GM19035 (cell line): ENCODE measurements at regions not wholly inside any gene's neighbourhood (a gene's known extent, or its start where the extent isn't known, plus 50 kb on each side); places are given as distances from the start of the nearest gene placed in this dataset.
"Not testable (repeated sequence)": the region's sequence is repeated elsewhere in the genome, so short reads cannot be mapped to it uniquely, and the experiment has no call there.

Experiments
- ATAC-seq: cut with Tn5 transposase; IDR thresholded peaks from one replicate; pipeline ENCODE4 v1.9.1; 2021; ENCODE audit not compliant: unreplicated experiment

- no peak for ATAC-seq
Observed at GRCh38 chr4:31851946-31852345, 1131.8 kb downstream of the PCDH7 start.

GRCh38 chr4:31877429-31877828 is 1157.3 kb downstream of the PCDH7 start:
- ATAC-seq = no peak

- not testable (repeated sequence) for ATAC-seq
Observed at GRCh38 chr4:31880837-31881236, 1160.7 kb downstream of the PCDH7 start.

- no peak for ATAC-seq
Observed at GRCh38 chr4:31896349-31896748, 1176.2 kb downstream of the PCDH7 start.

- no peak for ATAC-seq
Observed at GRCh38 chr4:31905363-31905762, 1185.2 kb downstream of the PCDH7 start.

GRCh38 chr4:31908261-31908660 is 1188.1 kb downstream of the PCDH7 start:
- ATAC-seq = no peak

- no peak for ATAC-seq
Observed at GRCh38 chr4:31917334-31917733, 1197.2 kb downstream of the PCDH7 start.

GRCh38 chr4:31918891-31919290 is 1198.7 kb downstream of the PCDH7 start:
- no peak for ATAC-seq

- no peak for ATAC-seq
Observed at GRCh38 chr4:31923634-31924033, 1203.5 kb downstream of the PCDH7 start.

- no peak for ATAC-seq
Observed at GRCh38 chr4:31929676-31930345, 1209.6 kb downstream of the PCDH7 start.

GRCh38 chr4:31946456-31946855 is 1226.3 kb downstream of the PCDH7 start:
- no peak for ATAC-seq

- no peak for ATAC-seq
Observed at GRCh38 chr4:31947101-31947500, 1226.9 kb downstream of the PCDH7 start.

- ATAC-seq = no peak
Observed at GRCh38 chr4:31949045-31949444, 1228.9 kb downstream of the PCDH7 start.

GRCh38 chr4:31955346-31955745 is 1235.2 kb downstream of the PCDH7 start:
- ATAC-seq = no peak

- no peak for ATAC-seq
Observed at GRCh38 chr4:31959972-31960371, 1239.8 kb downstream of the PCDH7 start.

GRCh38 chr4:31964685-31965084 is 1244.5 kb downstream of the PCDH7 start:
- ATAC-seq = no peak

GRCh38 chr4:31968842-31969241 is 1248.7 kb downstream of the PCDH7 start:
- ATAC-seq = no peak

- ATAC-seq = no peak
Observed at GRCh38 chr4:31974490-31975002, 1254.4 kb downstream of the PCDH7 start.

GRCh38 chr4:31979988-31980387 is 1259.8 kb downstream of the PCDH7 start:
- ATAC-seq = no peak

- no peak for ATAC-seq
Observed at GRCh38 chr4:31983246-31983645, 1263.1 kb downstream of the PCDH7 start.

- ATAC-seq = no peak
Observed at GRCh38 chr4:31983677-31984076, 1263.5 kb downstream of the PCDH7 start.

GRCh38 chr4:31984872-31985271 is 1264.7 kb downstream of the PCDH7 start:
- ATAC-seq = no peak
